Keratinocyte (primary cell): ENCODE measurements at regions not wholly inside any gene's neighbourhood (a gene's known extent, or its start where the extent isn't known, plus 50 kb on each side); places are given as distances from the start of the nearest gene placed in this dataset.

Experiments used
- CTCF ChIP-seq, 3 experiments: IDR thresholded peaks in 1 of 3; conservative IDR thresholded peaks in 1 of 3; optimal IDR thresholded peaks in 1 of 3; 2 replicates in 2 of 3; 3 replicates in 1 of 3; pipeline versions ENCODE3 to v1.5.1; 2011; ENCODE audit warnings: low read length in 3 of 3, mild to moderate bottlenecking in 3 of 3, moderate library complexity in 2 of 3, control low read depth in 1 of 3, inconsistent platforms in 1 of 3; ENCODE audit not compliant: insufficient read depth in 2 of 3; ENCODE audit errors: extremely low read depth in 1 of 3
- EZH2 ChIP-seq: IDR thresholded peaks from one replicate; pipeline ENCODE4 v1.6.1; 2012; ENCODE audit warnings: inconsistent platforms, mild to moderate bottlenecking, low read length, moderate library complexity

- TF ChIP-seq EZH2 (no peak), CTCF (optimal IDR thresholded peaks at IDR 0.05 in 1 of 3, IDR thresholded peaks at IDR 0.05 in 1 of 3, conservative IDR thresholded peaks at IDR 0.05 in 1 of 3; ENCODE audit: extremely low read depth in 1 of 3, insufficient read depth in 2 of 3, low read length in 3 of 3) (no peak)
Measured at GRCh38 chr13:85255978-85256377, 543.2 kb downstream of the SLITRK6 start.
